GM21526 (cell line): ENCODE measurements at regions not wholly inside any gene's neighbourhood (a gene's known extent, or its start where the extent isn't known, plus 50 kb on each side); places are given as distances from the start of the nearest gene placed in this dataset.

ENCODE experiments used
- ATAC-seq: cut with Tn5 transposase; IDR thresholded peaks from one replicate; pipeline ENCODE4 v1.9.1; 2021; ENCODE audit warnings: moderate library complexity; ENCODE audit not compliant: unreplicated experiment, low FRiP score

DNA sequence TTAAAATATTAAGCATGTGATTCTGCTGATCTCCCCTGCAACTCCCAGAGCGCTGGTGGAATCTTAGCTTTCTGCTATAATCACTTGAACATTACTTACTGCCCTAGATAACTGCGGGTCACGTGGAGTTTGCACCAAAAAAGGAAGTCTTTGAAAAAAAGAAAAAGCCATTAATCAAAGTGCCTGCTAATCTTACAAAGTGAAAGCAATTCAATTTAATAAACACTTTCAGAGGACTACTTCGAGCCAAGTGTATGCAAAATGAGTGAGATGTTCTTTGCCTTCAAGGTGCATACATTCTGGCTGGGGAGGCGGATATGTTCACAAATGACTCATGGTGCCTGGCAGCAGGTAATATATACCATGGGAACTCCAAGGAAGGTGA is 109.9 kb upstream of the GAP43 start:
- ATAC-seq, result no peak

DNA sequence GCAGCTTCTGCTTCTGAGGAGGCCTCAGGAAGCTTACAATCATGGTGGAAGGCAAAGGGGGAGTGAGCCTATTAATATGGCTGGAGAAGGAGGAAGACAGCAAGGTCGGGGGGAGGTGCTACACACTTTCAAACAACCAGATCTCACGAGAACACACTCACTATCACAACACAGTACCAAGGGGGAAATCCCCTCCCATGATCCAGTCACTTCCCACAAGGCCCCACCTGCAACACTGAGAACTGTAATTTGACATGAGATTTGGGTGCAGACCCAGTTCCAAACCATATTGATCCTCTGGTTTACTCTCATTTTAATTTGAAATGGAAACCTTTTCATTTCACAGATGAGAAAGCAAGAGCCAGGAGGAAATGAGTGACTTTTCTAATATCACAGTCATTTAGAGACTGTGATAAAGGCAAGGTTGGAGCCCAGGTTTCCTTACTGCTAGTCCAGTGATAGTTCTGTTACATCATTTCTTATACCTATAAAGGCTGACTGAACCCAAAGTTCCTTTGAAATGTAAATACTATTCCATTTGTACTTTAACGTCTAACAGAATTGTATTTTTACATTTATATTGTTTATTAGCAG is 105.8 kb upstream of the GAP43 start:
- no peak for ATAC-seq

DNA sequence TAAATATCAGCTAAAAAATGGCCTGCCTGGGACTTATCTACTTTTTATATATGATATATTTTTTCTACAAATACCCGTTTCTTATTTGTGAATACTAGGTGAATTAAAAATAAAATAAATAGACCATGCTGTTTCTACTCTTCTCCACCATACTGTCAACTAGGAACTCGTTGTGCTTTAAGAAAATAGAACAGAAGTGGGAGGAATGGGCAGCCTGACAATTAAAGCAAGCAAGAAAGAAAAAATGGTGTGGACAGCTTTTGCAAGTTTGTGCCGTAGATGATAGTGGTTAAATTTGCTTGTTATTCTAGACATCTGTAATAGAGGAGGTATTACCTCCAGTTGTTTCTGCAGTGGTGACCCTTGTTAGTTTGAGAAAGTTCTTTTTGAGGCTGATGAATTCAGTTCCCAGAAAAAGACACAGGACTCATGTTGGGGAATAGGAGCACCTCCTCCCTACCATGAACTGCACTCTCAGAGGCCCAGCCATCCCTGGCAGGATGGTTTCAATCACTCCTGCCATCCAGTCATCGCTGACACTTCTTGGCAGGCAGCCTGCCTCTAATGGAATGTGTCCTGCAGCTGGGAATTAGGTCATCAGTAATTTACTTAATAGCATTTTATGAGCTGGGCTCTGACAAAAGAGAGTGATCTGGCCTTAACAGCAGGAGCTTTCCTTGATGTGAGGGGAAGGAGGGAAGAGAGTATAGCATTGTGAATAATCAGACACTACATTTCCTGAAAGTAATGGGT is 105.0 kb upstream of the GAP43 start:
- ATAC-seq, result no peak

DNA sequence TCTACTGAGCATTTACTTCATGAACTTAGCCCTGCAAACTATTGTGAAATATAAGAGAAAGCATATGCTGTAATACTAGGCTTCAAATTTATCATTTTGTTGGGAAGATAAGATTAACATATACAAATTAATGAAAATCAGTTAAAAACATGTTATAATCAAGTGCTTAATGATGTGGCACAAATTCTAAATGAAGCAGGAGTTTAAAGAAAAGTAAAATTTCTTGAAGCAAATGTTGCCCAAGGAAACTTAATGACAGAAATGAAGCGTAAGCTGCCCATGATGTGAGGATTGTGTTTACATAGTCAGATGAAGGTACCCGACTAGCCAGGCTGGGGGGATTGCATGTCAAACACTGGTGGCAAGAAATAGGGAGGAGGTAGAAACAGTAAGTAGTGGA is 103.1 kb upstream of the GAP43 start:
- ATAC-seq, result no peak

DNA sequence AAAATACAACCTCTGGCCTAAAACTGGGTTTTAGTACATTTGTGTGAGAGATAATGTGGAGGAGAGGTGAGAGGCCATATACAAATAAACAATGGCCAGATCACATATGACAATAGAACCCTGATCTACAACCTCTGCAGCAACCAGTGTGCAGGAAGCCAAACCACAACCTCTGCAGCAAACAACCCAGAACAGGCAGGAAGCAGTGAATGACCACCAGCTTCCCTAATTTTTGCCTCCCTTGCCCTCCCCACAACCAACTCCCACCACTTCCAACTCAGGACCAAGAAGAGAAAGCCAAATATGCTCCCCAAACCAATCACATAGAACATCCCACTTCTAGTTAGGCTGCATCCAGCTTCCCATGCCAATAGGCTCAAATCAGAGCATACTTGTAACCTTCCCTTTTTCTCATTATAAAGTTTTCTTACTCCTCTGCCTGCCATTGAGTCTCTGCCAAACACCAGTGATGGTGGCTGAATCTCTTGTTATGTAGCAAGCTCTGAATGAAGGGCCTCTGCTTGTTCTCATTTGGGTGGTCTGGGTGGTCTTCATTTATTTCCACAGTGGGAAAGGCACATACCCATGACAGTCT is 102.6 kb upstream of the GAP43 start:
- no peak for ATAC-seq

DNA sequence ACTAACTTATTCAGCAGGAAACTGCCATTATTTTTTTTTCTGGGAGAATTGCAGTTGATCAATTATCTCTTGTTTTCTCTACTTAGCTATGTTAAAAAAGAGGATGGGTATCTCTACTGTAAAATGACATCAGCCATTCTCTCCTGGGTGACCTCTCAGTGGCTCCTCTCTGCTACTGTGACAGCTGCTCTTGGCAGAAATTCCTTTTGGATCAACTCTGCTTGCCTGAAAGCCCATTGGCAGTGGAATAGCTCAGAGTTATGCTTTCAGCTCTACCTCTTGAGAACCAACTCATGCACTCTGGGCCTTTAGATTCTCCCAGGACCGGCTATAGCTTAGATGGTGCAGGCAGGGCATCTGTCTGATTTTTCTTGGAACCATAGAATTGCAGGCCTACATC is 99.9 kb upstream of the GAP43 start:
- no peak for ATAC-seq

DNA sequence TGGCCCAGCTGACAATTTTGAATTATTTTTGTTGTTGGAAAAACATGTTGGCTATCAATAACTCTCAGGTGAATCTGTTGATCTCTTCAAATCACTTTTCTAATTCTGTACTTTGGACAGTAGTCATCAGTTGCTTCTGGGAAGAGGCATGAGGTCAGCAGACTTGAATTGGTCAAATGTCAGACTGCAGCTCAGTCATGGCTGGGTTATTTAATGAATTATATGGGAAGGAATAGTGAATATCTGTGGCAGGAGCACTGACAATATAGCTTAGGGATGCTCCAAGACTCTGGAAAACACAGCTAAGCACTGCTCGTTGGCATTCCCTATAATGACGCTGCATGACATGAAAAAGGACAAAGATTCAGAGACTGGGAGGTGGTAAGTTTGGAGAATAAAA is 98.8 kb upstream of the GAP43 start:
- no peak for ATAC-seq

DNA sequence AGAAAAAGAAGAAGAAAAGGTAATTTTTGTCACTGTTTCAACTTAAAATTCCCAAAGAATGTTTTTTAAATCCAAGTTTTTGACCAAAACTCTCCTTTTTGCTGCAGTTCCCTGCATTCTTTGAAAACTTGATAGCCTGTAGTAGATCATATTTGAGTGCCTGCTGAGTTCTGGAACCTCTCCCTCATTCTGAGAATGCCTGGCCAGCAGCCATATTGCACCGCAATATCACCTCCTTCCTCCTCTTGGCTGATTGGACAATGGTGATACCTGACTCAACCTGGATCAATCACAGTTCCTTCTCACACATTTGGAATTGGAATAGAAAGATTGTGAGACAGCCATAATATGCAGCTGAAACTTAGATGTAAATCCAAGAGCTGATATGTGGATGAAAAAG is 97.6 kb upstream of the GAP43 start:
- no peak for ATAC-seq

DNA sequence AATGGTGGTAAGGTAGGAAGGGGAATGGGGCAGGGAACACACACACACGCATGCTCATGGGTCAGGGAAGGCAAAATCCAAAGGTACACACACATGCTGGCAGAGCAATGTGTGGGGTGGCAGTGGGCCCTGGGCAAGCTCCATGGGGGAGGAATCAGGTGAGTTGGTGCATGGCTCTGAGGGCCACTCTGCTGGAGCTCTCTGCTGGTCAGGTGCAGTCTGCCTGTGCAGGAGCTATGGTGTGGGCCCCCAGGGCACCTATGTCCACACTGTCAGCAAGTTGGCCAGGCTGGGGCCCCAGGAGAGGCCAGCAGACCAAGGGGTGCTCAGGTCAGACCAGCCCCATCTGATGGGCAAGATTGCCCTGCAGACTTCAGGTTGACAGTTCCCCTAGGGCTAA is 90.1 kb upstream of the GAP43 start:
- no peak for ATAC-seq

DNA sequence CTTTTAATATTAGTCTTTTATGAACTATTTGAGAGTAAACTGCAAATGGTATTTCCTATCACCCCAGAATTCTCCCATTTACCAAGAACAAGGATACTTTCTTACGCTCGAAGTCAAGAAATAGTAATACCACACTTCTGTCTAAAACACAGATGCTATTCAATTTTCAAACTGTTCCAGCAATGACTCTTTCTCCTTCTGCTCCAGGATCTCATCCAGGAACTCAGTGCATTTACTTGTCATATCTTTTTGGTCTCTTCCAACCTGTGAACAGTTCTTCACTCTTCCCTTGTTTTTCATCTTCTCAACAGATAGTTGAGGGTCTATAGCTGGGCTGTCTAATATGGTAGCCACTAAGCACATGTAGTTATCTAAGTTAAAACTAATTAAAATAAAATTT is 87.1 kb upstream of the GAP43 start:
- ATAC-seq, result no peak

DNA sequence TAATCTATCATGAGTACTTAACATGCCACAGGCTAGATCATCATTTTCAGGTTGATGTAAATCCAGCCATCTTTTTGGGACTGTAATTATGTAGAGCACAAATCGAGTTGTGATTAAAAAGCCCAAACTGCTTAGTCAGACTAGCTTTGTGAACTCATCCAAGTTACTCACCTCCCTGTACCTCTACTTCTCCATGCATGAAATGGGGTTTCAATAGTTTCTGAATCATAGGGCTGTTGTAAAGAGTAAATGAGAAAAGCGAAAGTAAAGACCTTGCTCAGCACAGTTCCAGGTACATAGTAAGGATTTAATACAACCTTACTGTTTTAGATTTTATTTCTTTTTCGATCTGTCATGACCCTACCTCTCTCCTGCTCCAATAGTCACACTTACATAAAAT is 85.6 kb upstream of the GAP43 start:
- ATAC-seq, result no peak

DNA sequence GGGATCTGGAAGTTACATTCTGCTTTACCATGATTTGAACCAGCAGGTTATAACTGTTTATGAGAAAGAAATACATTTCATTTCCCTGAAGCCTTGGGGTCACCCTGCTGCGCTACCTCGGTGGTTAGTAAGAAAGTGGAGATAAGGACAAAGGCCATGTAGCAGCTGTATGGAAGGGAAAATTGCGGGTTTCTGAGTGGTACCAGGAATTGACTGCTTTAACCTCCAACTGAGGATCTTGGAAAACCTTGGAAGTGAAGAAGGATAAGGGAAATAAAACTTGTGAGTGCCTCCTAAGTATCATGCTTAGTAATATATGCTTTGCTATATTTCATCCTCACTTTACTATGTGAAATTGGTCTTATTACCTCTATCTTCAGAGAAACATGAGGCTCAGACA is 76.1 kb upstream of the GAP43 start:
- no peak for ATAC-seq

DNA sequence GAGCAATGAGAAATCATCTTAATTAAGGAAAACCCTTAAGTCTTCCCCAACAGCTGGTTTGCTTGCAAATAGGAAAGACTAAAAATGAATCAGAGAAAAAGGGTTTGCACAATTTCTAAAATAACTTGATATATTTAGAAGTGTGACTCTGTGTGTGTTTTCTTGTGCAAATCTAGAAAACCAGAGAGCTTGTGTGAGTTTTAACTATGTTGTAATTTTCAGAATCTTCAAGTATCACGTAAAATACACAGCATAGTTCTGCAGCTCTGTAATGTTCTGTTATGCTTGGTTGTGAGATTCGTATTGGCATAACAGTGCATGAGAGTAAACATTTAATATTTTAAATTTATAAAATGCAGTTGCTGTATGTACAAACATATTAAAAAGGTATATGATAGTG is 74.7 kb upstream of the GAP43 start:
- no peak for ATAC-seq

DNA sequence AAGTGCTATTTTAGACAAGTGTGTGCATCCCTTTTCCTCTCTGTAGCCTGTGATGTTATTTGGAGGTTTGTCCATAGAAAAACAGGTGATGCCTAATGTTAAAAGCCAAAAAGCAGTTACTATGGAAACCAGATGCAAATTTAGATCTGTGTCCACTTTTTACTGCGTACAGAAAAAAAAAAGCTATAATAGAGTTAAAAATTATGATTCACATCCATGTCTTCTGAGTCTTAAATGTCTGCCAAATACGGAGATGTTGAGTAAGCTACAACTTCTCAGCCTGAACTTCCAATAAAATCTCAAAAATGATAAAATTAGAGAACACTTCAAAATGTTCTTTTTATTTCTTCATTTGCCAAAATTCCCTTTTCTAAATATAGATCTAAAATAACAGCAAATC is 74.2 kb upstream of the GAP43 start:
- no peak for ATAC-seq

DNA sequence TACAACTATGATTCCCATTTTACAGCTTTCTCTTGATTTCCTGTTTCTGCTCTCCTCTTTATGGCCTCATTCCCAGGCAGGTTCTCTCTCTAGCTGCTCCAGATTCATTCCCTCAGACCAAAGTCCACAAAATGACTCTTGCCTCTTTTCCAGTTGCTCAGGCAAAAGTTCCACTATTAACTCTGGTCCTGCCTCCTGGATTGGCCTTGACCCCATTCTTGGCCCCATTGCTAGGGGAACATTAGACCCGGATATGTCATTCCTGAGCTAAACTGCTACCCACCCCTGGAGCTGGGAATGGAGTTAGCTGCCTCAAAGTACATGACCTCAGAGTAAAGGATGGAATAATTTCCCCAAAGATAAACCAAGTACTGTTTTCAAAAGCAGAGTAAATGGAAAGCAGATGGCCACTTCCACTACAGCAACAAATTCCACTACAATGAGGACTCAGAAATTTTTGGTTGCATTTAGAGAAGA is 73.0 kb upstream of the GAP43 start:
- no peak for ATAC-seq

DNA sequence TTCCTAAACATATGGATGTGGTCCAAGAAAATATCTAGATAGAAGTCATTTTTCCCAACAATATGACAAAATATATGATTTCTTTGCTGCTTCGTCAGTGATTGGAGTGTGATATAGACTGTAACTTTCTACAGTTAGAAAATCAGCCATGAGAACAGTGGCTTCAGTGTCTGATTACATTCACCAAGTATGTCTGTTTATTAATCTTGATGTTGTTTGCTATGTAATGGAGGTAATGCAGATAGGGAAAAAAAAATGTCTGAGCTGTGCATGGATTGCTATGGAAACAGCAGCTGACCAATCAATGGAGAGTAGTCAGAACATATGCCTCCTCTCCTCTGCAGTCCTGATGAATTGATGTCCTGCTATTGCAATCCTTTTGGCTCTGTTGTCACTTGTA is 72.3 kb upstream of the GAP43 start:
- ATAC-seq, result no peak

DNA sequence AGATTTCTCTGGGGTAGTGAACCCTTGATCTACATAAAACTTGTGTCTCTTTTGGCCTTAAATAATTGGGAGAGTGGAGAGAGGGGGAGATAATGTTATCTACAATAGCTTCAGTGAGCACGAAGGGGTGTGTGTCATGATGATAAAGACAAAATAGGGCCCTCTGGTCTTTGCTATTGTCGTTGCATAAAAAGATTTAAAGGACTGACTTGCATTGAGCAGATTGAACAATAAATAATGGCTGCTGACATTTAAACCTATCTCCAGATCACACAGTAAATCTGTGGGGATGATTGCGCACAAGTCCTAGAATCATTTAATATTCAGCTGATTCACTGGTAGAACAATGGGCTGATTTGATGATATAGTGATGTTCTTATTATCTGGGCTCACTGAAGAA is 71.3 kb upstream of the GAP43 start:
- ATAC-seq, result no peak

DNA sequence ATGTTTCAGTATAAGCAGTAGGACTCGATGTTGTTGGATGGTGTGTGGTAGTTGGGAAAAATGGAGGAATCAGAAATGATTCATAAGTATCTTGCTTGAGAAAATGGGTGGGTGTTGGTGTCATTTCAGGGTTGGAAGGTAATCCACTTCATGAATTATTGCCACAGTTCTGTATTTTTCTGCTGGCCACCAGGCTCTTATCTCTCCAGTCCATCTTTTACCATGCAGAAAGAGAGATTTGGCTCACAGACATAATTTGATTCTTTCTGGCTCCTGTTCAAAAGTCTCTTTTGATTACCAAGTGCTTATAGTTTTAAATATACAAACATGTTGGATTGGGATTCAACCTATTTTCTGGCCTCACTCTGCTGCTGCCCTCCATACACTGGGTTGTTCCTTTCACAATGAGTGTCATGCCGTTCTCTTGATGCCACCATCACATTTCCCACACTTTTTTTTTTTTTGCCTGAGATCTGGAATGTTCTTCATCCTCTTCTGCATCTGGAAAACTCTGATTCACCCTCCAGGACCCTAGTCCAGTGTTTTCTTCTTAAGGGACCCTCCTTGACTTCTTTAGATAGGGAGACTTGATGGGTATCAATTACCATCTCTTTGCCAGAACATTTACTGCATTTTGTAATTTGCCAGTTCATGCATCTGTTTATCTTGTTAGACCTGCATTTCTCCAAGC is 69.4 kb upstream of the GAP43 start:
- no peak for ATAC-seq

DNA sequence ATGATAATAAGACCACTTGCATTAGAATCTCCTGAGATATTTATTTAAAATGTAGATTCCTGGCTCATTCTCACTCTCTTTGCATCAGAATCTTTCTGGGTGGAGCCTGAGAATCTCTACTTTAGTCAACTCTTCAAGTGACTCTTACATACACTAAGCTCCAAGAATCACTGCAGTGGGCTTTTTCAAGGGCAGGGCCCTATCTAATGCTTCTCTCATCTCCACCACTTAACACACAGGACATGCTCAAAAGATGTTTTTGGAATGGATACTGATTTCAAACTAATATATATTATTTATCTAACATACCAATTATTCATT is 68.9 kb upstream of the GAP43 start:
- ATAC-seq, result no peak

DNA sequence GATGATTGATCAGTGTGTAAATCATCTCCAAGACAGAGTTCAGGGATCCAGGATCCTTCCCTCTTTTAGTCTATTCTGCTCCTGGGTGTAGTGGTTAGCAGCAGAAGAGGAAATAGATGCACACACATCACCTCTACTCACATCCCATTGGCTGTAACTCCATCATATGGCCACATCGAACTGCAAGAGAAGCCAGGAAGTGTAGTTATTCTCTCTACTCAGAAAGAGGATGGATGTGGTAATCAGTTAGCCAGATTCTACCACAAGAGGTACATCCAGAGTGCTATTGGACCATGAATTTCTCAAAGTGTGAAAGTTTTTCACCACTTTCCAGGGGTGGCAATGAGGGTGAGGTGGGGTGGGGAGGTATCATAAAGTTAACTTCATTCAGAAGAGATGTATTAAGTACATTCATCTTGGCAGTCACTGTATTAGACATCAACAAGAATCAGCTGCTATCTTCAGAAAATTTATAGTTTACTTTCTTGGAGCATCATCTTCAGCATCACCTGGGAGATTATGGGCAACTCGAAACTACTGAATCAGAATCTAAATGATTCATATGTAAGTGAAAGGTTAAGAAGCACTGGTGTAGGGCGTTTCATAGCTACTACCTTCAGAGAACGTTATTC is 60.6 kb upstream of the GAP43 start:
- no peak for ATAC-seq

DNA sequence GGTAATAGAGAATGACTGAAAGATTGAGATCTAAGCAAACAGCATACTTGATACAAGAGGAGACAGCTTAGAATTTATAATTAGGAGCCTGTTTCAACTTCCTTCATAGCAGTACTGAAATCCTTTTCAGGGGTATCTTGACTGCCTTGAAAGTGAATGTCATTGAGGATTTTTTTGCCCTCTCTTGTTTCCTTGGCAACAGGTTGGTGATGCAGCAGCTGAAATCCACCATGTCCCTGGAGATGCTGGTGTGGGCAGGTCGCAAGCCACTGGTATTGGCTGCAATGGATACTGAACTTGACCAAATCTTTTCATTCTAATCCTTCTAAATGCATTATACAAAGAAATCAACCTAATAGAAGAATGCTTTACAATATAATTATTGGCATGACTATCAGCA is 59.3 kb upstream of the GAP43 start:
- ATAC-seq, result no peak
